GM18519 (cell line): ENCODE measurements at regions not wholly inside any gene's neighbourhood (a gene's known extent, or its start where the extent isn't known, plus 50 kb on each side); places are given as distances from the start of the nearest gene placed in this dataset.

Source experiments
- ATAC-seq: cut with Tn5 transposase; IDR thresholded peaks from one replicate; pipeline ENCODE4 v1.9.1; 2021; ENCODE audit warnings: mild to moderate bottlenecking, moderate library complexity; ENCODE audit not compliant: unreplicated experiment, low FRiP score

DNA sequence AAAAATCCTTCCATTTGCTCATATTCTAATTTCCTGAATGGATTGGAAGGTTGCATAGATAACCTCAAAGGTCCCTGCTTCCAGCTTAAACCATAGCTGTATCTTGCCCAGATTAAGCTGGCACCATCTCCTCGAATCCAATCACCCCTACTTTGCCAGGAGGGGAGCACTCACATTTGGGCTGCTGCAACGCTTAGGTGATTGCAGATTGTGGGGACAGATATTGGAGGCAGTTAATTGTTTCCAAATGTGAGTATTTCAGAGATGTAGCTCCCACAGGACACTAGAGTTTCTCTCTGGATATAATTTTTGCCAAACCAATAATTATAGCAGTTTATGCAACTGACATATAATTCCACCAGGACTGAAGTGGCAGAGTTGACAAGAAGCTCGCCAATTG lies 53.5 kb upstream of the ACSL1 start:
- no peak for ATAC-seq

DNA sequence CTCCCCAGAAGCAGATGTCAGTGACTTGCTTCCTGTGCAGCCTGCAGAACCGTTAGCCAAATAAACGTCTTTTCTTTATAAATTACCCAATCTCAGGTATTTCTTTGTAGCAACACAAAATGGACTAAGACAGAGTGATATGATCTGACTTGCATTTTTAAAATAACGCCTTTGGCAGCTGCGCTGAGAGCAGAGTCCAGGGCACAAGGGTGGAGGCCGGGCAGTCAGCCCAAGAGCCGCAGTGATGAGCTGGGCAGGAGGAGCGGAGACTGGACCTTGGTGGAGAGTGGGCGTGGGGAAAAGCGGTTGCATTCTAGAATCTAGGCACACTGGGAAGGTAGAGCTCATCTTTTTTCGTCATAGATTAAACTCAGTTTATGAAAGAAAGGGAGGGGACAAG lies 56.5 kb upstream of the ACSL1 start:
- ATAC-seq, result no peak

DNA sequence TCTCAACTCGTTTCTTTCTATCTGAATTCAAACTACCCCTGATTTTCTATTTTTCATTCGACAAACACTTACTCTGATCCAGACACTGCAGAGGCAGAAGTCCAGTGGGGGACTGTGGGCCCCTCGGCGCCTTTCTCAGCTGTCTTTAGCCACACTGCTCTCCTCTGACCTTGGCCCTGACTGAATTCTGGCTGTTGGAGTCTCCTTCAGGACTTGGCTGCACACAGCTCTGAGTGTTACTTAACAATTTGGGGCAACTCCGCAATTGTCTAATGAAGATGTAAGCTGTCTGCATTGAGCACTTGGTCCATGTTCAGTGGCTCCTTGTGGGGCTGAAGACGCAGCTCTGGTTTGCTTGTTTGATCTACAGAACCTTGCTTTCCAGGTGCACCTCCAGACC lies 57.3 kb upstream of the ACSL1 start:
- ATAC-seq, result no peak

DNA sequence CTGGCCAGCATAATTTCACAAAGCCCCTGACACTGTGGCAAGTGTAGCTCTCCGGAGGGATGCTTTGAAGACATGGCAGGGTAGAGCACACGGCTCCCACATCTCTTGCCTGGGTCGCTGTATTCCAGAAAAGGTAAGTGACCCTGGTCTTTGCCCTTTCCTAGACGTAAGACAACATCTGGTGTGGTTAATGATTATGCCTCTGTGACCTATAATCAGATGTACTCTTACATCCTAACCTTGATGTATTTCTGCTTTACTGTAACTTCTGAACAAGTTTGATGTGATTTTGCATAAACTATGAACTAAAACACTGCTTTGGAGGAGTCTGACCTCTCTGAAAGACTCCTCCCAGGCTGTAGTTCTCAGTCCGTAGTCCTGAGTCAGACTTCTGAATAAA lies 59.1 kb upstream of the ACSL1 start:
- ATAC-seq, result no peak

DNA sequence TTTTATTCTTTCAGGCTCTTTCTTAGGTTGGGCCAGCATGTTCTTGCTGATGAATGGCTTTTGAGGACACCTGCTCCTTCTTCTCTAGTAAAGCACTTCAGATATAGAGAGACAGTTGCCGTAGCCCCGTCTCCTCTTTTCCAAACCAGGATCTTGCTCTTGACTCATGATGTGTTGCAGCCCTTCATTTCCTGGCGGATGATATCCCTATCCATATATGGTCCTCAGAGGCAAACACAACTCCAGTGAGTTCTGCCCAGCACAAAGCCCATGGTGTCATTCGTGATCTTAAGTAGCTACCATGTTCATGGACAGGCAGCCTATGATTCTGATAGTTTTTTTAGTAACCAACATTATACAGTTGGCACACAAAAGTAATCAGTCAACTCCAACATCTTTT lies 59.8 kb upstream of the ACSL1 start:
- no peak for ATAC-seq

DNA sequence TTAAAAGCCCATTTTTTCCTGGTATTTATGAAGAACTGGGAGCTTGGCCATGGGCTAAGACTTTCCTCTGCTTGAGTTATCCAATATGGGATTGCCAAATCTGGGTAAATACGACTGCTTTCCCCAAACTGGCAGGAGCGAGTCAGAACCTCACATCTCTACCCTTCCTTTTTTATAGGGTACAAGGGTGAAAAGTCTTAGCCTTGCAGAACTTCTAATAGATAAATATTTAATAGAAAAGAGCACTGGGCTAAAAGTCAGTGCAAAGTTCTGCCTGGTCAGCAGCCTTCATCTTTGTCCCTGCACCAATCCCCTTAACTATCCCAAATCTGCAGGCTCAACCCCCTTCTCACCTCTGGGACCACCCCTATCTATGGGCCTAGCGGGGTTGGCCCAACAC lies 61.6 kb upstream of the ACSL1 start:
- ATAC-seq, result no peak

DNA sequence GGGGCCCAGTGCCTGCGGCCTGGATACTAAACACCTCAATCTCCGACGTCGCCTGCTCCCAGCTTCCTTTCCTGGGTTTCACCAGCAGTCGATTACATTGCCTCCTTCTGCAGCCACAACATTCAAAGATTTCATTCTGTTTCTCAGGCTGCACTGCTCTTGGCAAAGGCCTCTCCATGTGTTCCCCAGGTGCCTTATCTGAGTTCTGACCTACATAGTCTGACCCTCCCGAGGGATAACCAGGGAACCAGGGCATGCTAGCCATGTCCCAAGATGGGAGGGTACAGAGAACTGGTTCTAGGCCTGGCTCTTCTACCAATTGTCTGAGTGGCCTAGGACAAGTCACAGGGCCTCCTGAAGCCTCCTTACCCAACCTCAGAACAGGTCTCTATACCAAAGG lies 62.2 kb upstream of the ACSL1 start:
- no peak for ATAC-seq

DNA sequence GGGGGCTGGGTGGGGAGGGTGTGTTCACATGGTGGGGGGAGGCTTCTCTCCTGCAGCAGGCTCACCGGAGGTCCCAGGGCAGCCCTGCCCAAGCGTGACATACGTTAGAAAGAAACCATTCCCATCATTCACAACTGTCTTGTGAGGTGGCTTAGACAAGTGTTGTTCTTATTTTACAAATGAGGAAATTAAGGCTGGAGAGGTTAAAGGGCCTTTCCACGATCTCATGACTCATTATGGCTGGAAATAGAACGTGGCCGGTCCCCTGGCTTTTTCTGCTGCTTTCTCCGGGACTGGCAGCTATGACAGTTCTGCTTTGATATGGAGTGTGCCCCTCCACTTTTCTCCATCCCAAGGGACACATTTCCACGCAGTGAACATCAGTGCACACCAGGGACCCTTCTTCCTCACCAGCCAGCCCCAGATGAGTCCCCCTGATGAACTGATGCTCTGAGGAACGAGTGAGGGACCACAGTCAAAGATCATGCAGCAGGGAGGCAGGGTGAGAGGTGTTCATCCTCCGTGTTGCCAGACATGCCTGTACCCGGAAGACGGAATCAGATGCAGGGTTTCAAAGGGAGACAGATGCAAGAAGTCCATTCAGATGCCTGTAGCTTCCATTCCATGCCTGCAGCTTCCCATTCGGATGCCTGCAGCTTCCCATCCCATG lies 64.0 kb upstream of the ACSL1 start:
- ATAC-seq, result no peak

DNA sequence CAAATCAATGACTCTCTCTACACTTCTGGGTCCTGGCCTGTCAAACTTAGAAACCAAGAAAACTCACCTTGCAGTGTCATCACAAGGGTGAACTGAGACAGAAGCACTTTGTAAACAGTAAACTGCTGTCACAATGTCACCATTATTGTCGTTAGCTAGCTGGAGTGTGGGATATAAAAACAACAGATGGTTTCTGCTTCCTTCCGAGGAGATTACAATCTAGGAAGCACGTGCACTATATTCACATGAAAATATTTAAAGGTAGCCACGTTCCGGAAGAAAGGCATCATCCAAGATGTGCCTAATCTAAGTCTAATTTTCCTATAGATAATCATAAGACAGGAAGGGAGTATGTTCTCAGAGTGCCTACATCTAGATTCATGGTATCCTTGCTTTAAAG lies 64.7 kb upstream of the ACSL1 start:
- ATAC-seq, result no peak

DNA sequence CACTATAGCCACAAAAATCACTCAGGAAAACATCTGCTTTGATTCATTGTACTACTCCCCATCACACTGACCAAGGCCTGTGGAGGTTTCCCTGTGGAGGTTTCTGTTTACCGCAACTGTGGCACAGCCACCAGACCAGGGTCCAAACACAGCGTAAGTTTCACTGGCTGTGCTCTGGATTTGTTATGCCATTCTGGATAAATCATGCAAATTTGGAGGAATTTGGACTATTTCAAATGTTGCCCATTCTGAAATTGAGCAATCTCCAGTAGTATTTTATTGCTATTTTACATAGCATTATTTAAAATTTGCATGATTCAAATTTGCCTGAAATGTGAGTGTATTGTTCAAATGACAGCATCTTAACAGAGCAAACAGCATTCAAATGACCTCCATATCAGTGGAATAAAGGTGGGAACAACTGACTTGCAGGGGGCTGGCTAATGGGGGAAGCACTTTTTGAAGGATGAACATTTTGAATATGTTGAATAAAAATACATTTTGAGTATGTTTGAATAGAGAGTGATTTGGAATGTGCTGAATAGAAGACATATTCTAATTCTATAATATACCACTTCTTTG lies 66.1 kb upstream of the ACSL1 start:
- no peak for ATAC-seq

DNA sequence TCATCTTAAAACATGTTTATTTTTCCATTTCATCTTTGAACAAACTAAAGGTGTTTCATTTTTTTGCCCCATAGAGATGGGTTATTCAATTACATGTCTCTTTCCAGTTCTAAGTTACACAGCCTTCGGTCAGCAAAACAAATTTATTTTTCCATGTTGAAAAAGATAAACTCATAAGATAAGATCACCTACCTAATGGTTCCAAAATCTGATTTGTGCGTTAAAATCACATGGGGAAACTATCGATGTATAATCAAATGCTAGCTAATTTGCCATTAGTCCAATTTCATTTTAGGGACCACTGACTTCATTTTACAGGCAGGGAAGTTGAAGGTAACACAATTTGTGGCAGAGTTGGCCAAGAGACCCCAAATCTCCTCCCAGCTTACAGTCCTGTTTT lies 67.2 kb upstream of the ACSL1 start:
- no peak for ATAC-seq

DNA sequence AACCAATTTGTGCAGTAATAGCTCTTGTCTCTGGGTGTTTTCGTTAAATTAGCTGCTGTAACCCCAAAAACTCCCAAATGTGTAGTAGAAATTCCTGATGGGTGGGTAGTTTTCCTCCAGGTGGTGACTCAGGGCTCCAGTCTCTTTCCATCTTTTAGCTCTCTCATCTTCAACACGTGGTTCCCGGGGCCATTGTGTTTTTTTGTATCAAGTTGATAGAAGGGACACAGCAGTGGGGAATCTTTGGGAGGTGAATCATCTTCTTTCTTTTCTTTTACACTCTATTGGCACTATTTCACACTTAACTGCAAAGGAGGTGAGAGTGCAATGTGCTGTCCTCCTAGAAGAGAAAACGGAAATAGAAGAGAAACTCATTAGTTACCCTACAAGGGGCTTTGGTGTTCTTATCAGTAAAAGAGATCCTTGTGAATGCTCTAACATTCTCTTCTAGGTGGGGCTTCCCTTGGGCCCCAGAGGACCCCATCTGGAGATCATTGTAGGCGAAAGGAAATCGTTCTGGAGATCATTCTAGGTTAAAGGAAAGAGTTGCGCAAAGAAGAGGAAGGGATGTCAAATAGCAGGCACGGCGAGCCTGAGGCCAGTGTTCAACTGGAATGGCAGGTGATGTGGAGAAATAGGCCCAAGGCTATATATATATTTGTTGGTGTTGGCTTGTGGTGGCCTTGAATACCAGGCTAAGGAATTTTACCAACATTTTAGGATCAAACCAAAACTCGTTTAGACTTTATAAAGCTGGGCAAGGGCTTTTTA lies 68.2 kb upstream of the ACSL1 start:
- ATAC-seq, result no peak

DNA sequence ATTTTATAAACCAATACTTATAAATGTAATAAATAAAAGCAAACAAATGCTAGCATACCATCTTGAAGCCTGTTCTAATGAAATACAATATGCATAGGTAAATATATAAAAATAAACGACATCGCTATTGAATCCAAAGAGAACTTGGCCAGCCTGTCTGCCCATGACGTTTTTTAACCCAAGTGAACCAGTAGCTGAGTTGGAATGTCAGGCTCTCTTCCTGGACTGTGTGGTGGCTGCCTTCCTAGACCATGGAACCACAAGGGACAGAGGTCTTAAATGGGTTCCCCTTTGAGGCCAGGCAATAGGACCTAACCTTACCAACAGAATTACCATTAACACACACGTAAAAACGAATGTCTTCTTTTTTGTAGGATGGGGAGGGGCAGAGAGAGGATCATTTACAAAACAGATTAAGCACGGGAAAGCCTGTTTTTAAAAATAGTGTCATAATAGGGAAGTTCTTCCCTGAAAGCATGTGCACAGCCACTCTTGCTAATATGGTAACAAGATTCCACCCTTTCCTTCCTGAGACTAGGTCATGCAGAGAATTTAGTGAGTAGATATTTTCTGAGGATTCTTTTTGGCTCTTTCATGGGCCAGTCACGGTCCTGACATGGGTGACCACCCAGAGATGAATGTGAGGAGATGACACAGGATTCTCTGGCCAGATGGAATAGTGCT lies 69.4 kb upstream of the ACSL1 start:
- no peak for ATAC-seq

DNA sequence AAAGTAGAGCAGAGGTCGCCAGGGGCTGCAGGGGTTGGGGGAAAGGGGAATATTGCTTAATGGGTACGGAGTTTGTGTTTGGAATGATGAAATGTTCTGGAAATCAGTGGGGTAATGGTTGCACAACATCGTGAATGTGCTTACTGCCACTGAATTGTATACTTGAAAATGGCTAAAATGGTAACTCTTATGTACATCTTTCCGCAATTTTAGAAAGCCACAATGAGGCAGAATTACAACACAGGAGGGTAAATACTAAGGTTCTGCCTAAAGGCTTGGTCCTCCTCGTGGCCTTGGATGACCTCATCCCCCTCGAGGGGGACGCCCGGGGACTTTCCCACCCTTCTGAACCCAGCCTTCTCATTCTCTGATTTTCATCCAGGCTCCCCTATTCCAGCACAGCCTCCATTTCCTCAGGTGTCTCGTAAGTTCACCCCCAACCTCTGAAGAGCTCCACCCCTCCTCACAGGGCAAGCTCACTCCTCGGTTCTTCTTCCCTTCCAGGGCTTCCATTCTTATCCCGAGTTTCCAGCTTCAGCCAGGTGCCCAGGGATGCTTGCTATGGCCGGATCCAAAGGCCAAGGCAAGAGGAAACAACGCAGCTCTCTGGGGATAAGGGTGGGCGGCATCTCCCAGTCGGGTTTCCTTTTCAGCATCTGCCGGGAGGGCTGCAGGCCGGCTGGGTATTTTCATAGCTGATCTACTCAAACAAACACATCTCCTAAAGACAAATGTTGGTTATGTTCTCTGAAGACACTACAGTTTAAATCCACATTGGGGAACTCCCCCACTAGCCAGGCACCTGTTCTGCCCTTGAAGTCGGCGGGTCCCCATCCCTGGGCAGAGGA lies 71.3 kb upstream of the ACSL1 start:
- ATAC-seq, result no peak

DNA sequence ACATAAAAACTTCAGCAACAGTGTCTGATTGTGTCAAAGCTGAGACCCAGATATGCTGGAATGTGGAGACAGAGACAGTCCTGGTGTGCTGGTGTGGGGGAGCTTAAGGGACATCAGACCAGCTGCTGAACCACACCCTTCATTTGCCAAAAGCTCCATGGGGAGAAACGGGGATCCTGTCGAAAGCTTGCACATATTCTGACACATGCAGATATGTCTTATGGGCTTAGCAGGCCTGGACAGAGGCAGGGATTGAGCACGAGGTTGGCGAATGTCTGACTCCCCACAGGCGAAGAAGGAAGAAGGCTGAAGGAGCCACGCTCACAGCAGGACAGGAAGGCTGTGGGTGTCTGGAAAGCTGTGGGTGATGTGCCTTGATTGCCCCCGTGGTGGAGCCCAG lies 72.1 kb upstream of the ACSL1 start:
- ATAC-seq, result no peak

DNA sequence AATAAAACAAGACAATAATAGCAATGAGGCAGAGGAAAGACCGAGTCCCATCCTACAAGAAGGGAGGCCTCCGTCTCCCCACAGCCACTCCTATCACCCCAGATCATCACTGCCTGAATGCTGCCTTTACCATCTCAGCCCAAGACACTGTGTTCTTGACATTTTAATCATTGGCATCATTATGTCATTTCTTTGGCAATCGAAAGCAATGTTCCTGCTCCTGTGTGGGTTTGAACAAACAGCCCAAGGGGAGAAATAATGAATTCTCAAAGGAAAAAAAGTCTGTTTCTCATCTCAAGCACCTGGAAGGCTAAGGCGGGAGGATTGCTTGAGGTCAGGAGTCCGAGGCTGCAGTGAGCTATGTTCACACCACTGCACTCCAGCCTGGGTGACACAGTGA lies 73.0 kb upstream of the ACSL1 start:
- ATAC-seq, result no peak

DNA sequence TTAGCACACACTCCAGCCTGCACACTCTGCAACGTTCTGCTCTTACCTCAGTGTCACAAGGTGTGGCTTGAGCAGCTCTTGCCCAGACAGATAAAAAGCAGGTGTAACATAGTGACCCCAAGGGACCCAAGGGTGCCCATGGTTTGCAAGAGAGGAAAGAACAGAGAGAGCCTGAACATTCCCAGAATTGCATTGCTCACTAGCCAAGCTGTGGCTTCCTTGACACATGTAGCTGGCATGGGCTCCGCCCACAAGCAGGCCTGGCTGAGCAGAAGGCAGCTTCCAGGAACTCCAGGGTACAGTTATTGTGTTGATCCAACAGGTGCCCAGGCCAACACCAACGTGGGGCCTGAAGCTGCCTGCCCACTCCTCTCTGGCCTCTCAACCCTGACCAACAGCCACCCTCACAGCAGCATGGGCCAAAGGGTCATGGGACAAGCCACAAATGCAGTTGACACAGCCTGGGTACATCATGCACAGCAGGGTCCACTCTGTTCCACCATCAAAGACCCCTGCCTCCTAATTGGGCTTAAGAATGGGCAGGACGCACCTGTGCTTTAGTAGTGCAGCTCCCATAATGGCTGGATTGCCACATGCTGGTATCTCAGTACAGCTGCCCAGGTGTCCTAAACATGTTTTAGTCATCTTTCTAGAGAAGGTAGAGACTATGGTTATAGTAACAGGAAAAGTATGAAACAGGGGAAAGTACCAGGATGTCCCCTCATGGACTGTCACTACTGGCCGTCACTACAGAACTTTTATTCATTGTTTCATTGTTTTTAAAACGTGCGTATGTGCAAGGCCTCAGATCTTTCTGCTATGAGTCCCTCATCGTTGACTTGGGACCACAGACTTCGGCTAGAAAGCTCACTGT lies 73.7 kb upstream of the ACSL1 start:
- ATAC-seq, result no peak

DNA sequence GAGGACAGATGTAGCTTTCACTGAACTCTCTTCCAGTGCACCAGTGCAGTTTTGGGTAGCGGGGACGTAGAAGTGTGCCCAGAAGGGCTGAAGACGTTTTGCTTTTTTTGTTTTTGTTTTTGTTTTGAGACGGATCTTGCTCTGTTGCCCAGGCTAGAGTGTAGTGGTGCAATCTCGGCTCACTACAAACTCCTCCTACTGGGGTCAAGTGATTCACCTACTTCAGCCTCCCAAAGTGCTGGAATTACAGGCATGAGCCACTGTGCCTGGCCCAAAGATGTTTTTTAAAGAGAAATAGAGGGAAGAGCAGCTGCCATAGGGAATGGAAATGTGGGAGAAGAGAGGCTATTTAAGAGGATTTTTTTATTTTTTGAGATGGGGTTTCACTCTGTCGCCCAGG lies 74.4 kb upstream of the ACSL1 start:
- ATAC-seq, result no peak

DNA sequence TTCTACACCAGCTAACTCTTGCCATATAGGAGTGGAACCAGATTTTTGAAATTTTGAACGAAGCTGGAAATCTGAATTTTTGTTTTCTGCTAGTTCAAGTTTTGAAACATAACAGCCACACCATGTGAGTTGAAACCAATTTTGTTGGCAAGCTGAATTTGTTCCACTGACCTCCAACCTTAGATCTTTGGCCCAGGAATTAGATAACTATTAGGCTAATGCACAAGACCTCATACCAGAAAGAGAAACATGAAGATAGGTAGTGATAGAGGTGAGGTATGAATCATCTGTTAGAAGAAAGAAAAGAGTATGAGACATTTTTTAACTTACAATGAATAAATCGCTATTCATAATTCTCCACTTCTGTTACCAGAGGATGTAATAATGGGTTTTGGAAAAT lies 76.8 kb upstream of the ACSL1 start:
- no peak for ATAC-seq
